ENCODE measurements at regions not wholly inside any gene's neighbourhood (a gene's known extent, or its start where the extent isn't known, plus 50 kb on each side); places are given as distances from the start of the nearest gene placed in this dataset.
"Not testable (repeated sequence)": the region's sequence is repeated elsewhere in the genome, so short reads cannot be mapped to it uniquely, and the experiment has no call there.

- not testable (repeated sequence) for TF ChIP-seq CTCF, POLR2A (IDR thresholded peaks at IDR 0.05)
Observed at GRCh38 chr2:131654107-131654506, 126.4 kb downstream of the CCDC74A start.

Data from testis (tissue), 2 donors.